ENCODE measurements at regions not wholly inside any gene's neighbourhood (a gene's known extent, or its start where the extent isn't known, plus 50 kb on each side); places are given as distances from the start of the nearest gene placed in this dataset.

DNA sequence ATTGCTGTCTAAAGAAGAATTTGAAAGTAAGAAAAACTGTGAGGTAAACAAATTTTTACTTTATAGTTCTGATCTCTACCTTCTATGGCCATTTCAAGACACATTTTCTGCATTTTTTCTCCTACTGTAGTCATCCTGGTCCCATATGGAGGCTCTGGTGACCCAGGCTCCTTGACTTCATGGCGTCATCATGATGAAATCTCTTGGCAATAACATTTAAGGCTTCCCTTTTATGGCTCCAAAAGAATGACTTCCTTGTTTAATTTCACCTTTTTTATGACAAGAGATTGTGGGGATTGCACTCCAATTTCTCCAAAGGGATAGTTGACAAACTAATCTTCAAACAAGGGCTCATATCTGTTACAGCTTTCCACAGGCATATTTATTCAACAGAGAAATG, 143.0 kb upstream of the SCN7A start:
- TF ChIP-seq SMC3 (conservative IDR thresholded peaks at IDR 0.05; ENCODE audit: poor library complexity), result no peak
- TF ChIP-seq, protein P1, sequence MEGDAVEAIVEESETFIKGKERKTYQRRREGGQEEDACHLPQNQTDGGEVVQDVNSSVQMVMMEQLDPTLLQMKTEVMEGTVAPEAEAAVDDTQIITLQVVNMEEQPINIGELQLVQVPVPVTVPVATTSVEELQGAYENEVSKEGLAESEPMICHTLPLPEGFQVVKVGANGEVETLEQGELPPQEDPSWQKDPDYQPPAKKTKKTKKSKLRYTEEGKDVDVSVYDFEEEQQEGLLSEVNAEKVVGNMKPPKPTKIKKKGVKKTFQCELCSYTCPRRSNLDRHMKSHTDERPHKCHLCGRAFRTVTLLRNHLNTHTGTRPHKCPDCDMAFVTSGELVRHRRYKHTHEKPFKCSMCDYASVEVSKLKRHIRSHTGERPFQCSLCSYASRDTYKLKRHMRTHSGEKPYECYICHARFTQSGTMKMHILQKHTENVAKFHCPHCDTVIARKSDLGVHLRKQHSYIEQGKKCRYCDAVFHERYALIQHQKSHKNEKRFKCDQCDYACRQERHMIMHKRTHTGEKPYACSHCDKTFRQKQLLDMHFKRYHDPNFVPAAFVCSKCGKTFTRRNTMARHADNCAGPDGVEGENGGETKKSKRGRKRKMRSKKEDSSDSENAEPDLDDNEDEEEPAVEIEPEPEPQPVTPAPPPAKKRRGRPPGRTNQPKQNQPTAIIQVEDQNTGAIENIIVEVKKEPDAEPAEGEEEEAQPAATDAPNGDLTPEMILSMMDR (IDR thresholded peaks at IDR 0.05; ENCODE audit: poor library complexity, severe bottlenecking), result no peak
- no peak for TF ChIP-seq EZH2 (IDR thresholded peaks at IDR 0.05; ENCODE audit: borderline replicate concordance, insufficient read depth, low read length, poor library complexity, severe bottlenecking)
